ENCODE measurements at regions not wholly inside any gene's neighbourhood (a gene's known extent, or its start where the extent isn't known, plus 50 kb on each side); places are given as distances from the start of the nearest gene placed in this dataset.

DNA sequence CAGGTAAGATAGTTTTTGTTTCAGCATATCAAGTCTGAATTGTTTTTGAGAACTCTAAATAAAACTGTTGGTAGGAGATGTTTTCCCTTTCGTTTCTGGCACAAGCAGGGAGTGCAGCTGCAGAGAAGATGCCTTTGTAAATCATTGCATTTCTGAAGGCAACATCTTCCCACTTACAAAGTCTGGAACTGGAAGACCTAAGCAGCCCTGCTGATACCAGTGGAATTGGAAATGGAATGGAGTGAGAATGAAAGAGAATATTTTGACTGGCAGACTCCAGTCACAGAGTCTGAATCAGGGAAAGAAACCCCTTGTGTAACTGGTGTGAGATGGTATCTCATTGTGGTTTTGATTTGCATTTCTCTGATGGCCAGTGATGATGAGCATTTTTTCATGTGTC is 815.6 kb downstream of the LTN1 start:
- TF ChIP-seq, protein P1, sequence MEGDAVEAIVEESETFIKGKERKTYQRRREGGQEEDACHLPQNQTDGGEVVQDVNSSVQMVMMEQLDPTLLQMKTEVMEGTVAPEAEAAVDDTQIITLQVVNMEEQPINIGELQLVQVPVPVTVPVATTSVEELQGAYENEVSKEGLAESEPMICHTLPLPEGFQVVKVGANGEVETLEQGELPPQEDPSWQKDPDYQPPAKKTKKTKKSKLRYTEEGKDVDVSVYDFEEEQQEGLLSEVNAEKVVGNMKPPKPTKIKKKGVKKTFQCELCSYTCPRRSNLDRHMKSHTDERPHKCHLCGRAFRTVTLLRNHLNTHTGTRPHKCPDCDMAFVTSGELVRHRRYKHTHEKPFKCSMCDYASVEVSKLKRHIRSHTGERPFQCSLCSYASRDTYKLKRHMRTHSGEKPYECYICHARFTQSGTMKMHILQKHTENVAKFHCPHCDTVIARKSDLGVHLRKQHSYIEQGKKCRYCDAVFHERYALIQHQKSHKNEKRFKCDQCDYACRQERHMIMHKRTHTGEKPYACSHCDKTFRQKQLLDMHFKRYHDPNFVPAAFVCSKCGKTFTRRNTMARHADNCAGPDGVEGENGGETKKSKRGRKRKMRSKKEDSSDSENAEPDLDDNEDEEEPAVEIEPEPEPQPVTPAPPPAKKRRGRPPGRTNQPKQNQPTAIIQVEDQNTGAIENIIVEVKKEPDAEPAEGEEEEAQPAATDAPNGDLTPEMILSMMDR (conservative IDR thresholded peaks at IDR 0.05): no peak
- TF ChIP-seq ZFX (IDR thresholded peaks at IDR 0.05): no peak
